Motor neuron (in vitro differentiated cells): ENCODE measurements at regions not wholly inside any gene's neighbourhood (a gene's known extent, or its start where the extent isn't known, plus 50 kb on each side); places are given as distances from the start of the nearest gene placed in this dataset.

Experiments used
- ATAC-seq, 8 experiments: fragments of 200-7000 bp; cut with Tn5 transposase; replicated peaks in 6 of 8; 2 replicates each; pipeline ENCODE4 v1.8.0; 2021; ENCODE audit warnings: mild to moderate bottlenecking in 8 of 8, moderate library complexity in 8 of 8
- H3K27ac ChIP-seq, 2 donors: fragments of 250-450 bp; sonication (Bioruptor Pico); 2 replicates each; pipeline ENCODE4 v1.9.0; 2021; ENCODE audit warnings: antibody characterized with exemption in 2 of 2, mild to moderate bottlenecking in 2 of 2, moderate library complexity in 1 of 2
- H3K4me1 ChIP-seq, 2 donors: fragments of 250-450 bp; sonication (Bioruptor Pico); replicated peaks in 1 of 2; 2 replicates each; pipeline ENCODE4 v1.6.1; 2021; ENCODE audit warnings: antibody characterized with exemption in 2 of 2, mild to moderate bottlenecking in 2 of 2, moderate library complexity in 1 of 2
- H3K4me3 ChIP-seq, 5 donors: fragments of 250-450 bp; sonication (Bioruptor Pico); 2 replicates each; pipeline ENCODE4 v1.9.0; 2021; ENCODE audit warnings: antibody characterized with exemption in 5 of 5, mild to moderate bottlenecking in 5 of 5, moderate library complexity in 4 of 5
- WGBS, 10 experiments: fragments of 450-650 bp; shearing (Covaris generic); methylation state at CpG; one replicate each; pipeline ENCODE4 v1.0.0; 2022; 5-methylcytosine and 5-hydroxymethylcytosine counted together
- in situ Hi-C, 9 experiments: fragments of 400-800 bp; cut with MboI; loops; one replicate each; pipeline ENCODE4 v1.15.0; 2021; ENCODE audit warnings: low sequenced_read_pairs in 9 of 9, low pct_unique_long_range_greater_than_20kb in 2 of 9; ENCODE audit not compliant: unreplicated experiment in 9 of 9

- WGBS, 10 experiments, result 4 to 80% (median 60%) methylated on average over 1 to 5 of the region's 5 CpGs
- no peak for ATAC-seq
- Histone ChIP-seq H3K4me3 (no peak overlapping the region), H3K27ac (no peak overlapping the region), H3K4me1 (peaks cover 0 to 3% of the 10 kb centered on the region in 2 donors)
- in situ Hi-C loops, result no loop called here
Observed at GRCh38 chr14:56964895-56965294, 154.6 kb upstream of the OTX2 start.

DNA sequence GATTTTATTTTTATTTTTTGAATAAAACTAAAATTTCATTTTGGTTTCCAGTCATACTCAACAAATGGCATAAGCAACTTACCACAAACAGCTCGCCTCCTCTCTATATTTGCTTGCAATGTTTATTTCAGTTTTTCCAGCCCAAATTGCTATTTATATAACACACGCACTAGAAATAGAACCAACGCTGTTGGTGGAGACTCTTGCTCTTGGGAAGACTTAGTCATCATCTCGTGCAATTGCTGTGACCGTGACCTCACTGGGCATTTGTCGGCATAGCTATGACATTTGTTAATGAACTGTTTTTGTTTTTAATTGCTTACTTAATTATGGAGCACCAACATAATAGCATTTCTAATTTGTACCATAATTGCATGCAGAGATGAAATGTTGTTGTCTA, 153.1 kb upstream of the OTX2 start:
- ATAC-seq, result no peak
- peaks cover 0 to 3% of the 10 kb centered on the region in 2 donors for H3K4me1 ChIP-seq
- 7 to 97% (median 86%) methylated on average over 1 to 6 of the region's 6 CpGs for WGBS, 10 experiments
- H3K4me3 ChIP-seq, result no peak overlapping the region
- in situ Hi-C loops, result no loop called here
- no peak overlapping the region for H3K27ac ChIP-seq

DNA sequence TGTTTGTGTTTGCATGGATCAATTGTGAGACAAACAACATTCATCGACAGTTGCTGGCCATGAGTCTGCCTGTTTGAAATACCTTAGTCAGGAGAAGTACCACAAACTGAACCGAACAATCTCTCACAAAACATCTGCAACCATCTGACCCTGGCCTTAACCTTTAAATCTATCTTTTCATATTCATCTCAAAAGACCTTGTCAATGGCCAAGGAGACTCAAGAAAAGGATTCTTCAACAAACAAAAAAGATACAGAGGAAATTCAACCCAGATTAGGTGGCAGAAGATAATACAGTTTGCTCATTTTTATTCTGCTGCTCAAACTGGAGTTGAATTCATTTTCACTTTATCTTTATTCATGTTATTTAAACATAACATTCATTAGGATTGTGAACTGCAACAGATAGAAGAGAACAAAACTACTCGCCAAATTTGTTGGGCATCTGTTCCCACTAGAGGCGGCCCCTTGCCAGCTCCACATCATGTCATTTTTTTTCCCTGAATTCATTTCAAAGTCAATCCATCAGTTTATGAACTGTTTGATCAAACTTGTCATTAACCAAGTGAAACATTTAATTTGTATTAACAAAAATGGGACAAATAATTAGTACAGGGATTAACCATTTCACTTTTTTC, 152.3 kb upstream of the OTX2 start:
- ATAC-seq, result no peak
- in situ Hi-C loops, result no loop called here
- 0 to 100% (median 90%) methylated on average over 1 to 4 of the region's 4 CpGs for WGBS, 10 experiments
- Histone ChIP-seq H3K27ac (no peak overlapping the region), H3K4me3 (no peak overlapping the region), H3K4me1 (peaks cover 0 to 3% of the 10 kb centered on the region in 2 donors)

DNA sequence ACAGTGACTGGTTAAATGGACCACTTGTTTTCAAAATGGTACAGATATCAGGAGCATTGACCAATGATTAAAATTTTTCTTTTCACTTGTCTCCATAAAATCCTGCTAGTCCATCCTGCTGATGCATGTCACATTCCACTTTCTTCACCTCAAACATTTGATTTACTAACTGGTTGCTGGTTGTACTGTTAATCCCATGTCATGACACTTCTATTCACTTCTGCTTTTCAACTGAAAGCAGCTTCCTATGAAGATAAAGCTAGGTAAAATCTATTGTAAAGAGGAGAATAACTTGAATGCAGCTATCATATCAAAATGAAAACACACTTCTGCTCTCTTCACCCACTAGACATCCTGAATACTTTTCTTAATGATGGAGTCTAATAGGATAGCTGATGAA, 149.6 kb upstream of the OTX2 start:
- Histone ChIP-seq H3K4me1 (peaks cover 0 to 1% of the 10 kb centered on the region in 2 donors), H3K4me3 (no peak overlapping the region), H3K27ac (no peak overlapping the region)
- no peak for ATAC-seq
- in situ Hi-C loops, result no loop called here

- no peak for ATAC-seq
- H3K27ac ChIP-seq, result no peak overlapping the region
- in situ Hi-C loops, result no loop called here
- H3K4me1 ChIP-seq, result no peaks in the 10 kb centered on the region
- no peak overlapping the region for H3K4me3 ChIP-seq
Observed at GRCh38 chr14:56959121-56959520, 148.8 kb upstream of the OTX2 start.

DNA sequence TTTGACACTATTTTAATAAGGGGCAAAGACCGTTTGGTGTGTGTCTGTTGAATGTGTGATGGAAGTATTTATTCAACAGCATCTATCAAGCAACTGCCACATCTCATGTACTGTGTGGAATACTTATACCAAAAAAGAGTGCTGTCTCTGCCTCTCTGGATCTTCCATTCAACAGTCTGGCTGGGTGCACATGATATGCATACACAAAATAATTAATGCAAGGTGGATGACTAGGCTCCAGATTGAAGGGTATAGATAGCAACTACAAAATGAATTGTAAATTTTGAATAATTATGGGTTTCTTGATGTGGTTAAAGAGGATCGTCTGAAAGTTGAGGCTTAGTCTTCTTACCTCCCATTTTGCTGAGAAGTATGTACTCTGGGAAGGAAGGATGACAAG, 145.9 kb upstream of the OTX2 start:
- WGBS, 10 experiments, result 0 to 78% (median 8%) methylated on average over 1 to 2 of the region's 2 CpGs; no CpG with 5 or more reads in 2 of the 10 experiments
- ATAC-seq, result peak in 2 of 8 experiments; percentile 72 to 75
- H3K4me1 ChIP-seq, result no peaks in the 10 kb centered on the region
- no peak overlapping the region for H3K27ac ChIP-seq
- no peak overlapping the region for H3K4me3 ChIP-seq
- in situ Hi-C loops, result no loop called here

- Histone ChIP-seq H3K27ac (no peak overlapping the region), H3K4me1 (no peaks in the 10 kb centered on the region), H3K4me3 (no peak overlapping the region)
- 8 to 100% (median 60%) methylated on average over 1 to 3 of the region's 3 CpGs; no CpG with 5 or more reads in 1 of the 10 experiments for WGBS, 10 experiments
- ATAC-seq, result peak in 2 of 8 experiments; percentile 93 to 97
- in situ Hi-C loops, result no loop called here
Observed at GRCh38 chr14:56955745-56956144, 145.5 kb upstream of the OTX2 start.

- Histone ChIP-seq H3K4me1 (no peaks in the 10 kb centered on the region), H3K27ac (no peak overlapping the region), H3K4me3 (no peak overlapping the region)
- no peak for ATAC-seq
- 0 to 79% (median 28%) methylated on average over 1 to 5 of the region's 5 CpGs; no CpG with 5 or more reads in 2 of the 10 experiments for whole genome bisulfite sequencing, 10 experiments
- in situ Hi-C loops, result no loop called here
Observed at GRCh38 chr14:56953884-56954283, 143.6 kb upstream of the OTX2 start.

GRCh38 chr14:56952766-56953473, 142.6 kb upstream of the OTX2 start:
- in situ Hi-C loops, result no loop called here
- no peak for ATAC-seq
- WGBS, 10 experiments, result 18 to 100% (median 47%) methylated on average over 1 to 3 of the region's 3 CpGs
- Histone ChIP-seq H3K4me3 (no peak overlapping the region), H3K4me1 (no peaks in the 10 kb centered on the region), H3K27ac (no peak overlapping the region)

DNA sequence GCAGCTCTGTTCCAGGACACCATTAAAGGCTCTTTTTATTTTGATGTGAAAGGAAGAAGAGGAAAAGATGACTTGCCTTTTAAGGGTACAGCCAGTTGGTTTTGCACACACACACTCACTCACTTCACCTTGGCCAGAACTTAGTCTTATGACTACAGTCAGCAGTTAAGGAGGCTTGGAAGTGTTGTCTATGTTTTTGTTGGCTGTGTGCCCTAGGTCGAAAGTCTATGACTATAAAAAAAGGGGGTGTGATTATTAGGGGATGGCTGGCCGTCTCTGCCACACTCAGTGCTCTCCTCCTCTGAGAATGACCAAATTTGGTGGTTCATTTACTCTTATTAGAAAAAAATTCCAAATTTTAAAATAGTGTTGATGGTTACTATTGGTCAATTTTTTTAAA, 139.5 kb upstream of the OTX2 start:
- Histone ChIP-seq H3K4me1 (no peaks in the 10 kb centered on the region), H3K4me3 (no peak overlapping the region), H3K27ac (no peak overlapping the region)
- 0 to 100% (median 86%) methylated on average over 1 to 2 of the region's 2 CpGs; no CpG with 5 or more reads in 3 of the 10 experiments for WGBS, 10 experiments
- in situ Hi-C loops, result no loop called here
- ATAC-seq, result no peak

DNA sequence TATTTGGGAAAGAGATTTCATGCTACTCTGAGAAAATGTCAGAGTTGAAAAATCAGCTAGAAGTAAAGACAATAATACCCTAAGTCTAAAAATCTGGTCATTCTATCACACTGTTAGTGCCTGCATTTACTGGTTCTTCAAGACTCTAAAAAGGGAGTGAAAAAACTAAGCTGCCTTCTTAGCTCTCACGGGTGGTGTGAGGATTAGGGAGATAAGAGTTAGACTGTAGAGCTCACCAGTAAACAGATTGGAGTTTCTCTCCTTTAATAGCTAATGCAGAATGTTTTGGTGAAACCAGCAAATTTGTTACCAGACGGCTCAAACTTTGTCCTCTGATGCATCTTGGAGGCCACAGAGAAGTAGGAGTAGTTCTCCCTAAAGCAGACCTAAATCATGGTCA, 135.0 kb upstream of the OTX2 start:
- no peaks in the 10 kb centered on the region for H3K4me1 ChIP-seq
- H3K27ac ChIP-seq, result no peak overlapping the region
- H3K4me3 ChIP-seq, result no peak overlapping the region
- in situ Hi-C loops, result no loop called here
- 0 to 100% (median 61%) methylated on average over 1 to 2 of the region's 2 CpGs for WGBS, 10 experiments
- ATAC-seq, result no peak

GRCh38 chr14:56944397-56944796, 134.1 kb upstream of the OTX2 start:
- Histone ChIP-seq H3K4me1 (no peaks in the 10 kb centered on the region), H3K4me3 (no peak overlapping the region), H3K27ac (no peak overlapping the region)
- 0 to 100% (median 92%) methylated on average over 1 to 2 of the region's 2 CpGs; no CpG with 5 or more reads in 2 of the 10 experiments for WGBS, 10 experiments
- in situ Hi-C loops, result no loop called here
- no peak for ATAC-seq

GRCh38 chr14:56933446-56933845, 123.2 kb upstream of the OTX2 start:
- Histone ChIP-seq H3K27ac (no peak overlapping the region), H3K4me1 (no peaks in the 10 kb centered on the region), H3K4me3 (no peak overlapping the region)
- no peak for ATAC-seq
- in situ Hi-C loops, result no loop called here
